ENCODE measurements at regions not wholly inside any gene's neighbourhood (a gene's known extent, or its start where the extent isn't known, plus 50 kb on each side); places are given as distances from the start of the nearest gene placed in this dataset.

DNA sequence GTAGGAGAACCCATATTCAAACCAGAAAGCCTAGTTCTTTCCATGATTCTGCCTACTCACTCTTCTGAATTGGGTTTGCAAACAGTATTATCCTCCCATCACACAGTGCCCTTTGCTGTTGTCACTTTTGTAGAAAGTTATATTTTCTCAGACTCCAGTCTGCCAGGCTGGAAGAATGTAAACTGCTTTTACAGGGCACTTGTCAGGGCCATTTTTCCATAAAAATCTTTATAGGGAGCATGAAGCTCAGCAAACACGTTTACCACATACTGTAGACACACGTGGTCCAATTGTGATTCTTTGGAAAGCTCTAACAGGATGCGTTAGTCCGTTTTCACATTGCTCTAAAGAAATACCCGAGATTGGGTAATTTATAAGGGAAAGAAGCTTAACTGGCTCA lies 204.0 kb downstream of the KCNN2 start:
- in situ Hi-C loops (cut with HindIII; ENCODE audit: low pct_ligation_motif_present, low pct_unique_long_range_greater_than_20kb, low sequenced_read_pairs) = no loop called here
- no peak for DNase-seq

- DNase-seq = no peak
These were observed 203.3 kb downstream of the KCNN2 start for GRCh38 chr5:114565139-114565538.

GRCh38 chr5:114561415-114561814 lies 199.5 kb downstream of the KCNN2 start:
- DNase-seq = no peak
- in situ Hi-C loops (cut with HindIII; ENCODE audit: low pct_ligation_motif_present, low pct_unique_long_range_greater_than_20kb, low sequenced_read_pairs) = no loop called here

More at GRCh38 chr5:114565139-114565538, 203.3 kb downstream of the KCNN2 start:
- in situ Hi-C loops (cut with HindIII; ENCODE audit: low pct_ligation_motif_present, low pct_unique_long_range_greater_than_20kb, low sequenced_read_pairs) = no loop called here
